ENCODE measurements at regions not wholly inside any gene's neighbourhood (a gene's known extent, or its start where the extent isn't known, plus 50 kb on each side); places are given as distances from the start of the nearest gene placed in this dataset.

DNA sequence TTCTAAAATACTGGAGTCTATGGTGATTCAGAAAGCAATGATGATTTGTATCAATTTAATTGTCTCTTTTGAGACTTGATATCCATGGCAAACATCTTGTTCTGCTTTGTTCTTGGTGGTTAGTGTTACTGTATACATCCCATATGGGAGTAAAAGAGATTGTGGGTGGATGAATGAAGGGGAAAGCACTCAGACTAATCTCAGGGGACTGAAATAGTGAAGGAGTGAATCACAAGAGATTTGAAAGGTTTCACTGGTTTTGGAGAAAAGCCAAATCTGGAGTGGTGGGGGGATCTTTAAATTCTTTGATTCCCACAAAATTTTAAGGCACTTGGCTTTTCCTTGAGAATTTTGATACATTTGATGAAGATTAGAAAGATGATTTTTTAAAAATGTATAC, 369.4 kb downstream of the INHBA start:
- Mint-ChIP-seq H3K27ac (no peak overlapping the region), H3K36me3 (peaks cover 0 to 4% of the 10 kb centered on the region in 2 donors), H3K9me3 (peaks cover 5 to 12% of the 10 kb centered on the region in 2 donors)
- DNase-seq (ENCODE audit: low spot score in 2 of 2) (no peak), ATAC-seq (no peak)

DNA sequence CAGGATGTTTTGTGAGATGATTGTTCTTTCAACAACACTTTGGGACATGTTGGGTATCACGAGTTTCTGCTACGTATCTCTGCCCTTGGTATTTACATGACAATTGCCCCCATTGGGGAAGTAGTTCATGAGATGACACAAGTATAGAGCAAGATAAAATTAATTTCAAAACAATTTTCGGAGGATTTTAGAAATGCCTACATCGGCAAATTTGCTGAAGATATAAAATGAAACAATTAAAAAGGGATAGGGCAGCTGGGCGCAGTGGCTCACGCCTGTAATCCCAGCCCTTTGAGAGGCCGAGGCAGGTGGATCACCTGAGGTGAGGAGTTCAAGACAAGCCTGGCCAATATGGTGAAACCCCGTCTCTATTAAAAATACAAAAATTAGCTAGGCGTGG, 371.7 kb downstream of the INHBA start:
- Mint-ChIP-seq H3K9me3 (peaks cover 10 to 15% of the 10 kb centered on the region in 2 donors), H3K36me3 (peaks cover 0 to 7% of the 10 kb centered on the region in 2 donors)
- no peak for ATAC-seq

DNA sequence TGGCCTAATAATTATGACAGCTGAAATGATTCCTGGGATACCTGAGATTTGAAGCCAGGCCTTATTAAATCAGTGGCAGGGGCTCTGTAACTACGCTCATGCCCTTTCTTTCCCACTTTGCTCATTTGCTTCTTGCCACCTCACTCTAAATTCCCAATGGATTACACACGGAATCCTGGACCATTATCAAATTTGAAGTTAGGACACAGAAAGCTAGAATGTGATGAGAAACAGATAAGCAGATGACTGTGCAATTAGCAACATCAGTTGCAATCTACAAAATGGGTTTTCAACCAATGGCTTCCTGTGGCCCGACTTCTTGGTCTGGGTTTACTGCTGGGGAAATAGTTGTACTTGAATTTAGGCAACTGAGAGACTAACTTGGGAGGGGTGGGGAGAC, 374.3 kb downstream of the INHBA start:
- DNase-seq (ENCODE audit: low spot score in 2 of 2) (no peak), ATAC-seq (no peak)
- Mint-ChIP-seq H3K9me3 (peaks cover 17 to 18% of the 10 kb centered on the region in 2 donors), H3K27ac (no peak overlapping the region), H3K36me3 (peaks cover 0 to 7% of the 10 kb centered on the region in 2 donors)

More for the DNA sequence above, 371.7 kb downstream of the INHBA start:
- DNase-seq (ENCODE audit: low spot score in 2 of 2) = no peak
- no peak overlapping the region for H3K27ac Mint-ChIP-seq

DNA sequence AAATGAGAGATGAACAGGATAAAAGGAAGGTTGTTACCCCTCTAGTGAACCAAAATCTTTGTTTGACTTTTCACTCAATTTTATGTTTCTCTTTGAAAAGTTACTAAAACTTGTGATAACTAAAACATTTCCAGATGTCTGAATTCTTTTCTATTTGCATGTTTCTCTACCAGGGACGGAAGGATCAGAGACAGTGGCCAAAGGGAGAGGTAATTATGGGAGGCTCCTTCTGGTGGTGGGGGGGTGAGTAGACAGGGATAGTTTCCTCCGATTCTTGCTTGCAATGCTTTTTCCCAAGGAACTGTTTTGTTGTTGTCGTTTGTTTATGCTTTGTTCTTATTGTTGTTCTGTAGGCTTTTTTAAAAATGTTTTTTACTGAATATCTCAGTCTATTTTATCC, 374.8 kb downstream of the INHBA start:
- Mint-ChIP-seq H3K36me3 (peaks cover 0 to 7% of the 10 kb centered on the region in 2 donors), H3K9me3 (peaks cover 15 to 17% of the 10 kb centered on the region in 2 donors), H3K27ac (no peak overlapping the region)
- ATAC-seq (no peak), DNase-seq (ENCODE audit: low spot score in 2 of 2) (no peak)

DNA sequence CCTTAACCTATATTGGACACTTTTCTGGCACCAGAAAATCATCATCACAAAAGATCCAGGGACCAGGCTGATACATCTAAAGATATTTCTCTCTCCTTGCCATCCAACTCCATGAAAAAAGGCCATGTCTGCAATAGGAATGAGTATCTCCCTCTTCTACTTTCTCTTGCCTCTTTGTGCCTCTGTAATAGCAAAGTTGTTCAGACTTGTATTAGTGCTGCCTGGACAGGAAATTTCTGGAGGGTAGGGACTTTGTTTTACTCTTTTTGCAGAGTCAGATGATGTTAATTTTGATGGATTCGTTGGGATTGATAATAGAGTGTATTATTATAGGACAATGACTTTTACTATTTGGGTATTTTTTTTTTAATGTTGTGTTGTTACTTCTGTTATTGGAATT, 376.3 kb downstream of the INHBA start:
- Mint-ChIP-seq H3K27ac (no peak overlapping the region), H3K9me3 (peaks cover 15 to 17% of the 10 kb centered on the region in 2 donors), H3K36me3 (peaks cover 0 to 7% of the 10 kb centered on the region in 2 donors)
- no peak for DNase-seq (ENCODE audit: low spot score in 2 of 2)
- ATAC-seq = no peak

DNA sequence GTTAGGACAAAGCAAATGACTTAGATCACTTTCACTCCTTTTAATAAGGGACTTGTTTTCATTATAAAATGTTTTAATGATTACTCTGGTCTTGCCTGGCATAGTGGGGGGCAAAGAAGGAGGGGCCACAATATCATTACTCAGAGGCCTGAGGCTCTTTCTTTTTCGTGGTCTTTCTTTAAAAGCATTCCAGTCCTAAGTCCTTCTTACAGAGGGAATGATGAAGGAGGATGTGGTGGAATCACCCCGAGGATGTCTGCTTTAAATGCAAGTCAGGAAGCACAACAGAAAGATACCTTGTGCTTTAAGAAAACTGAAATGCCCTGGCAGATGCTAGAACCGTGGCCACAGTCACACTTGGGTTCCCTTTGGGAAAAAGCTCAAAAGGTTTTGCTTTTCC, 379.1 kb downstream of the INHBA start:
- H3K9me3 Mint-ChIP-seq = peaks cover 15 to 19% of the 10 kb centered on the region in 2 donors
- H3K36me3 Mint-ChIP-seq = peaks cover 0 to 7% of the 10 kb centered on the region in 2 donors
- no peak overlapping the region for H3K27ac Mint-ChIP-seq
- DNase-seq (ENCODE audit: low spot score in 2 of 2) (no peak), ATAC-seq (no peak)

DNA sequence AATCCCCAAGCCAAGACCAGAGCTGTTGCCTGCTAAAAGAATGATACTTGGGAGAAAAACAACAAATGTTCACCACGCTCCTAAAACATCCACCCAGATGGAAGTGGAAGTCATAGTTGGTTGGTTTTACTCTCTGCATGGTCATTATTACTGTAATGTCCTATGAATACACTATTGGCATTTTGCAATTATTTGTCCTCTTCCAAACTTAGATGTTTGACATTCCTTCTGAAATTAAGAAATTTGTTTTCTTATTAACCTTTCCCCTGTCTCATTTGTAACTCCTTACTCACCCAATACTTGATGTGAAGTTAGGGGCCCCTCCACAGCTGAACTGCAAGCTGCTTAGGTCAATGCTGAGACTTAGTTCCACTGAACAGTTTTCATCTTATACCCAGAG, 383.3 kb downstream of the INHBA start:
- Mint-ChIP-seq H3K9me3 (peaks cover 11 to 19% of the 10 kb centered on the region in 2 donors), H3K27ac (no peak overlapping the region), H3K36me3 (peaks cover 0 to 4% of the 10 kb centered on the region in 2 donors)
- ATAC-seq (no peak), DNase-seq (ENCODE audit: low spot score in 2 of 2) (no peak)

DNA sequence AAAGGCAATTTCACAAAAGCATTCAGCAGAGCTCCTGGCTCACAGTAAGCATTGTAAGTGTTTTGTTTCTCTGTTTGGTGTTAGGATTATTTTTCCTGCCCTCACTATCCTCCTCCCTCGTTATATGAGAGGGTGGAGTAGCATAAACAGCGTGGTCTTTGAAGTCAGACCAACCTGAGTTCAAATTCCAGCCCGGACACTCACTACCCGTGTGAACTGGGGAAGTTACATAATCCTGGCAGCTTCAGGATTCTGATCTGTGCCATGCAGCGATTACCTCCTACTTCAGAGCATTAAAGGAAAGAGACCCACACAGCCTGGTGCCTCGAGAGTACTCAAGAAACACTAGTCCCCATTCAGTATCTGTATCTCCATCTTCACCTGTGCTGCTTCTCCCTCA, 386.5 kb downstream of the INHBA start:
- DNase-seq (ENCODE audit: low spot score in 2 of 2) = no peak
- Mint-ChIP-seq H3K36me3 (peaks cover 0 to 4% of the 10 kb centered on the region in 2 donors), H3K27ac (no peak overlapping the region)

DNA sequence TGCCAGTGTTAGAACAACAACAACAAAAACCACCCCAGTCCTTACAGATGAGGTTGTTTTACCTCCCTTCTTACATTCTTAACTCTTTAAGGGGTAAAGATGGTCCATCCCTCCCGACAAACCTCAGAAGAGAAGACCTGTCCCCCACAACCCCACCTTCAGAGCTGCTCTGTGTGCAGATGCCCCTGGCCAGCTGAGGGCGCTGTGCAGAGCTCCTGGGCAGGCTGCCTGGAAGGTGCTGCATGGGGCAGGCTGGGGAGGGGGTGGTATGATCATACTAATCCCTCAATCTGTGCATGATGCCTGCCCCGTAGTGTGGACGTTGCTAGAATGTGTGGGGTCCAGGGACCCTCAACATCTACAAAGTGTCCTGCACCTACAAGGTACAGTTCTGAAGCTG, 387.1 kb downstream of the INHBA start:
- H3K9me3 Mint-ChIP-seq = peaks cover 11 to 23% of the 10 kb centered on the region in 2 donors
- DNase-seq (ENCODE audit: low spot score in 2 of 2) = no peak
- no peak for ATAC-seq

More for the DNA sequence above, 386.5 kb downstream of the INHBA start:
- peaks cover 11 to 22% of the 10 kb centered on the region in 2 donors for H3K9me3 Mint-ChIP-seq
- no peak for ATAC-seq

DNA sequence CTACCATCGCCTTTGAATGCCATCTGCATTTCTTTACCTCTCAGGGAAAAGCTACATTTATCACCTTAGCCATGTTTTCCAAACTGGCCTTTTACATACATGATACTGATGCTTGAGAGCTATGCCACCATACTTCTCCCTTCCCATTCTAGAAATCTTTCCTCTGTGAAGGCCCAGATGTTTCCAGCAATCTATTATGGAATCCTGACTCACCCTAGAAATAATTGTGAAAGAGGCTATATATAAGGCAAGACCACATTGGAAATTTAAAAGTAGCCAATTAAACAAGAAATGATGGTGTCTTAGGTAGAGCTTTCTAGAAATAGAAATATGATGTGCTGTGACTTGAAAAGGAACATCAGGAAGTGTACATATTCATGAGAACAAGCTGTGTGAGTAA, 389.7 kb downstream of the INHBA start:
- ATAC-seq = no peak
- no peak for DNase-seq (ENCODE audit: low spot score in 2 of 2)
- Mint-ChIP-seq H3K27ac (no peak overlapping the region), H3K36me3 (no peaks in the 10 kb centered on the region), H3K9me3 (peaks cover 6 to 11% of the 10 kb centered on the region in 2 donors)

More for the DNA sequence above, 387.1 kb downstream of the INHBA start:
- Mint-ChIP-seq H3K36me3 (peaks cover 0 to 4% of the 10 kb centered on the region in 2 donors), H3K27ac (no peak overlapping the region)

DNA sequence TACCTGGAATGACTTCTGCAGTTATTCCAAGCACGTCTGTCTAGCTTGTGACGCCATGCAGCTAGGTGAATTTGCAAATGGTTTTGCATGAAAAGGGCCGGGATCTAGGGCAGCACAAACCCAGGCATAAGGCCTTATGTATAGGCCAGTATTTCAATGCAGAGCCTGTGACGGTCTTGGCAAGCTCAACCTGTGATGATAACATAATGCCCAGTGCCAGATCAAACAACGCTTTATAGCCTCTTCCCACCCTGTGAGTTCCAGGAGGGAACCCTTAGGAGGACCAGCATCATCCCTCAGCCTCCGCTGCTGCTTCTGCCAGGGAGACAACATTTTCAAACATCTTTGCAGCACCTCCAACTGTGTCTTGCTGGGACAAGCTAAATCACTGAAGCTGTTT, 390.7 kb downstream of the INHBA start:
- no peak for ATAC-seq
- DNase-seq (ENCODE audit: low spot score in 2 of 2) = no peak
- Mint-ChIP-seq H3K27ac (no peak overlapping the region), H3K36me3 (no peaks in the 10 kb centered on the region), H3K9me3 (peaks cover 1 to 7% of the 10 kb centered on the region in 2 donors)

DNA sequence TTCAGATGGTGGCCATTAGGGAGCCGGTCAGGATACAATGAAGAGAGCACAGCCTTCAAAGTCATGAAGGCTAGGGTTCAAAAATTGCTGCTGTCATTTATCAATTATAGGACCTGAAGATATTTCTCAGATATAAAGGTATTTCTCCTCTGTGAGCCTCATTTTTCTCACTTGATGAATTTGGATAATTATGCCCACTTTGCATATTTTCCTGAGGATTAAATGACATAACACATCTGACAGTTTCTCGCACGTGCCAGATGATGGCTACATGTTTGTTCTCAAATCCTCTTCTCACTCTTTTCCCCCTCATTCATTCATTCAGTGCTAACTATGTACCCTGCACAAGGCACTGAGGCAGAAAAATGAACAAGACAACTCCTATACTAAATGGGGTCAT, 391.6 kb downstream of the INHBA start:
- ATAC-seq = no peak
- H3K9me3 Mint-ChIP-seq = peaks cover 0 to 4% of the 10 kb centered on the region in 2 donors
- H3K36me3 Mint-ChIP-seq = no peaks in the 10 kb centered on the region
- H3K27ac Mint-ChIP-seq = no peak overlapping the region
- DNase-seq (ENCODE audit: low spot score in 2 of 2) = no peak

DNA sequence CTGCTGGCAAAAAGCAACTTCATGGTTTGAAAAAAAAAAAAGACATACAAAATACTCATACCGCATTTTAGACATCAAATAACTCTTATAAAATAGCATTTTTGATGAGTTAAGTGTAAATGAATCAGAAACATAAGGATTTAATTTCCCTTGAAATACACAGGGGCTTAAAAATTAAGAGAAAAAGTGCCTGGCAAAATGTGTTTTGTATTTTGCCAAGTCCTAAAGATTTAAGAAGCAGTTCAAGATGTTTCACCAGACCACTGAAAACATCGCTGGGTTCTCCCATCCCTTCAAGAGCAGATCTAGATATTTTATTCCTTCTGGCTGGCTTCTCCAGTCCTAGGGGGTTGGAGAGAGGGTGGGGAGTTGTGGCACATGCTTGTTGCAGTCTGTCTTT, 396.4 kb downstream of the INHBA start:
- no peak overlapping the region for H3K27ac Mint-ChIP-seq

DNA sequence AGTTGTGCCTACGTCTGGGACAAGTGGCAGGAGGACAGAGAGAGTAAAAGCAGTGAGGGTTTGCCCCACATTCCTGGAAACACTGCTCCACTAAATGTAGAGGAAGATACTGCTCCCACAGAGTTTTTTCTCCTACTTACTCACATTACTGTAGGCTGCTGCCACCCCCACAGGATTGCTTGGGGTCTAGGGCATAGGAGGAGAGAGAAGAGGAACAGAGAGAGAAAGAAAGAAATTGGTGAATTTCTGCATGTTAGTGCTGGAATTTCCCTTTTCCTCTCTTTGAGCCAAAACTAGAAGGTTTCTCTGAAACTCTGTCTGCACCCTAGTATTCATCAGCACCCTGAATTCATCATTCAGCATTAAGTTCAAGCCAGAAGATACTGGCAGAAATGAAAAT, 397.9 kb downstream of the INHBA start:
- H3K36me3 Mint-ChIP-seq = no peaks in the 10 kb centered on the region
- no peak overlapping the region for H3K27ac Mint-ChIP-seq
- peaks cover 0 to 18% of the 10 kb centered on the region in 2 donors for H3K9me3 Mint-ChIP-seq
- DNase-seq (ENCODE audit: low spot score in 2 of 2) = no peak
- no peak for ATAC-seq

More for the DNA sequence above, 396.4 kb downstream of the INHBA start:
- ATAC-seq = no peak
- DNase-seq (ENCODE audit: low spot score in 2 of 2) = no peak
- Mint-ChIP-seq H3K9me3 (peaks cover 1 to 11% of the 10 kb centered on the region in 2 donors), H3K36me3 (no peaks in the 10 kb centered on the region)

DNA sequence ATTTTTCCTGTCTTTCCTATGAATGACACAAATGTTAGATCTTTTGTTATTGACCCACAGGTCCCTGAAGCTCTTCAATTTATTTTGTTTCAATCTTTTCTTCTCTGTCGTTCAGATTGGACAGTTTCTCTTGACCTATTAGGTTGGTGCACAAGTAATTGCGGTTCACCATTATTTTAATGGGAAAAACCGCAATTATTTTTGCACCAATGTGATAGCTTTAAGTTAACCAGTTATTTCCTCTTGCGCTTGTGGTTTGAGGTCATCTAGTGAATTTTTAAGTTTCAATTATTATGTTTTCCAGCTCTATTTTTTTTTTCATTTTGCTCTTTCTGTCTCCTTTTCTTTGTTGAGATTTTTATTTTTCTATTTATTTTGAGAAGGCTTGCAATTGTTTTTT, 399.2 kb downstream of the INHBA start:
- DNase-seq (ENCODE audit: low spot score in 2 of 2) (no peak), ATAC-seq (no peak)
- Mint-ChIP-seq H3K36me3 (no peaks in the 10 kb centered on the region), H3K9me3 (peaks cover 0 to 18% of the 10 kb centered on the region in 2 donors), H3K27ac (no peak overlapping the region)

DNA sequence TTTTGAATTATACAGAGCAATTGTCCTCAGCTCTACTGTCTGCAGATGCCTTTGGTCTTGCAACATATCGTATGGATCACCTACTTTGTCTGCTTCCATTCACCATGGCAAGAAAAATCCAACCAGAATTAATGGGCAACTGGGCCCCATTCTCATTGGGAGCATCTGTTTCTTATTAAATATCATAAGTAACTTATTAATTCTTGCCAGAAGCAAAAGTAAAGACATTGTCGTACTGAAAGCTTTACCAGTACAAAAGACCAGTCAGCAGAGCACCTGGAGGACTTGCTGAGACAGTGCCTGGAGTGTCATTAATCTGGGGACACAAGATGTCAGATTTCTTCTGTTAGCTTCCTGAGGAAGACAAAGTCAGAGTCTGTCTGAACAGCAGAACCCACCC, 404.5 kb downstream of the INHBA start:
- ATAC-seq = no peak
- Mint-ChIP-seq H3K36me3 (no peaks in the 10 kb centered on the region), H3K27ac (no peak overlapping the region), H3K9me3 (peaks cover 9 to 18% of the 10 kb centered on the region in 2 donors)
- no peak for DNase-seq (ENCODE audit: low spot score in 2 of 2)

DNA sequence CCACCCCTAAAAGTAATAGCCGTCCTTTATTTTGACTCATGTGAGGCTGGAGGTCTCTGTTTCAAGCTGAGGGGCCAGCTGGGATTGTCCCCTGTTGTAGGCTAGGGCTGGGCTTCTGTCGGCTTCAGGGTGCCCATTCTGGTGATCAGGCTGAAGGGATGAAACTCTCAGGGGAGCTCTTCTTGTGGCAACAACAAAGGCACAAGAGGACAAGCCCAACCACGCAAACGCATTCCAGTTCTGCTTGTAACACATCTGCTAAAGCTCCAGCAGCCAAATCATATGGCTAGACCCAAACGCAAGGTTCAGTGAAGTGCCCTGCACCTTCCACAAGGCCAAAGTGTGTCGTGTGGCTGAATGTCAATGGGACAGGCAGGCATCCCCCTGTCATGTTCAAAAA, 405.7 kb downstream of the INHBA start:
- Mint-ChIP-seq H3K27ac (no peak overlapping the region), H3K9me3 (peaks cover 10 to 19% of the 10 kb centered on the region in 2 donors), H3K36me3 (no peaks in the 10 kb centered on the region)
- ATAC-seq (no peak), DNase-seq (ENCODE audit: low spot score in 2 of 2) (no peak)

DNA sequence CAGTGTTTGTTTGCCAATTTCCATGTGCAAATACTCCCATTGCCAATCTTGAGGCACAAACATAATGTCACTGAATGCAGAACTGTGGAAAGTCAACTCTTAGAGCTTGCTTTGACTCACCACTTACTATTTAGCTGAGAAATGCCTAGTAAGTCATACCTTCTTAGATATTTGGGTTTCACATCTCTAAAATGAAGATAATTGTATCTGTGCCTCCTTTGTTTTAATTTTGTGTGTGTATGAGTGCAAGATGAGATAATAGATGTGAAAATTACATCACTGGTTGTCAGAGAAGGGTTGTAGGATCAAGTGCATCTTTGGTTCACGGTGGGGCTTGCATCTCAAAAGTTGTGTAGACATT, 407.5 kb downstream of the INHBA start:
- Mint-ChIP-seq H3K36me3 (no peaks in the 10 kb centered on the region), H3K27ac (no peak overlapping the region), H3K9me3 (peaks cover 7 to 13% of the 10 kb centered on the region in 2 donors)
- DNase-seq (ENCODE audit: low spot score in 2 of 2) (no peak), ATAC-seq (no peak)
